ENCODE measurements at regions not wholly inside any gene's neighbourhood (a gene's known extent, or its start where the extent isn't known, plus 50 kb on each side); places are given as distances from the start of the nearest gene placed in this dataset.

DNA sequence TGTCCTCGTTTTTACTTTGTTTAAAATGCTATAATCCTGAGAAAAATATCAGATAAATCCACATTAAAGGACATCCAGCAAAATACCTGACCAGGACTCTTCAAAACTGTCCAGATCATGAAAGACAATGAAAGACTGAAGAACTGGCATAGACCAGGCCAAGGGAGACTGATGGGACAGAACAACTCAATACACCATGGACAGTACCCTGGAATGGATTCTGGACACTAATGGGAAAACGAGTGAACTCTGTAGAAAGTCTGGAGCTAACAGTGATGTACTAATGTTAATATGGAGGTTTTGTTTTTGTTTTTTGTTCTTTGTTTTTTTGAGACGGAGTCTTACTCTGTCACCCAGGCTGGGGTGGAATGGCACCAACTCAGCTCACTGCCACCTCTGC is 461.4 kb downstream of the CD83 start:
- no peak overlapping the region for H3K4me3 ChIP-seq (ENCODE audit: insufficient read depth, low read depth, low read length)
- H3K27ac ChIP-seq (ENCODE audit: insufficient read depth, low read depth, low read length, poor library complexity, severe bottlenecking): no peak overlapping the region
- H3K9me3 ChIP-seq (ENCODE audit: control insufficient read depth, low read length): no peaks in the 10 kb centered on the region
- peaks cover 3% of the 10 kb centered on the region for H3K4me1 ChIP-seq (ENCODE audit: control insufficient read depth, insufficient read depth, low read length)
- no peaks in the 10 kb centered on the region for H3K27me3 ChIP-seq (ENCODE audit: control insufficient read depth, insufficient read depth, low read length, poor library complexity, severe bottlenecking)
- H3K36me3 ChIP-seq (ENCODE audit: control insufficient read depth, insufficient read depth, low read length): no peaks in the 10 kb centered on the region
- WGBS, 2 experiments: 91 to 94% methylated on average over 3 of the region's 3 CpGs

DNA sequence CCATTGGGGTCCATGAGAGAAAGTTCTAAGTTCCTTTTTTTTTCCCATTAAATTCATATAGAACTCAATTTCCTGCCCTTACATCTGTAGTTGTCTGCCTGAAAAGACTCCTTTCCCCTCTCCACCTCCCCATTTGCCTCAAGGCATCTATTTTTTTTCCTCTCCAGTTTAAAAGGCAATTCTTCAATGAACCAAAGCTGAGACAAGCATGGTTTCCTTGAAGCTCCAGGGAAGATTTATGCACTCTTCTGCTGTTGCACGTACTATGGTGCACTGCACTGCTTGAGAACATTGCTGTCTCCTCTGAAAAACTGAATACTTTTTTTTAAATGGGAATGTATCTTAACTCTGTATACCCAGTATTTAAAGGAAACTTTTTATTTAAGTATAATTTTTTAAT is 465.2 kb downstream of the CD83 start:
- no peaks in the 10 kb centered on the region for H3K9me3 ChIP-seq (ENCODE audit: control insufficient read depth, low read length)
- H3K4me1 ChIP-seq (ENCODE audit: control insufficient read depth, insufficient read depth, low read length): no peaks in the 10 kb centered on the region
- no peaks in the 10 kb centered on the region for H3K27me3 ChIP-seq (ENCODE audit: control insufficient read depth, insufficient read depth, low read length, poor library complexity, severe bottlenecking)
- no peak overlapping the region for H3K4me3 ChIP-seq (ENCODE audit: insufficient read depth, low read depth, low read length)
- H3K36me3 ChIP-seq (ENCODE audit: control insufficient read depth, insufficient read depth, low read length): no peaks in the 10 kb centered on the region
- no peak overlapping the region for H3K27ac ChIP-seq (ENCODE audit: insufficient read depth, low read depth, low read length, poor library complexity, severe bottlenecking)
- 88 to 95% methylated on average over 1 of the region's 1 CpG for WGBS, 2 experiments

- 85% methylated on average over 9 of the region's 9 CpGs for WGBS, 2 experiments
- Histone ChIP-seq H3K9me3 (ENCODE audit: control insufficient read depth, low read length) (no peaks in the 10 kb centered on the region), H3K36me3 (ENCODE audit: control insufficient read depth, insufficient read depth, low read length) (no peaks in the 10 kb centered on the region), H3K4me1 (ENCODE audit: control insufficient read depth, insufficient read depth, low read length) (no peaks in the 10 kb centered on the region), H3K4me3 (ENCODE audit: insufficient read depth, low read depth, low read length) (no peak overlapping the region), H3K27ac (ENCODE audit: insufficient read depth, low read depth, low read length, poor library complexity, severe bottlenecking) (no peak overlapping the region), H3K27me3 (ENCODE audit: control insufficient read depth, insufficient read depth, low read length, poor library complexity, severe bottlenecking) (no peaks in the 10 kb centered on the region)
These were observed 466.3 kb downstream of the CD83 start for GRCh38 chr6:14583826-14584225.

DNA sequence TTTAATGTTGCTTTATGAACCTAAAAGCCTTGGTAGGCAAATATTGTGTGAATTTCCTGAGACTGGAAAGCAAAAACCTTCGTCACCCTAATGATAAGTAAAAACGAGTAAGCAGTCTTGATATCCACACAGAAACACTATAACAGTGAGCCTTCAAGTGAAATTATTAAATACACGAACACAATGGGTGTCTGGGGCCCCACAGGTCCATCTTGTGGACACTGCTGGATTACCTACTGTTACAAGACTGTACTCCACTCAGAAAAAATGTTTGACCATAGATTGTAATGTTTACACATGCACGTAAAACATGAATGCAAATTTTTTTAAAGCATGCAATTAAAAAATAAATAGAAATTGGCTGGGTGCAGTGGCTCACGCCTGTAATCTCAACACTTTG is 466.9 kb downstream of the CD83 start:
- Histone ChIP-seq H3K9me3 (ENCODE audit: control insufficient read depth, low read length) (no peaks in the 10 kb centered on the region), H3K27me3 (ENCODE audit: control insufficient read depth, insufficient read depth, low read length, poor library complexity, severe bottlenecking) (no peaks in the 10 kb centered on the region), H3K4me3 (ENCODE audit: insufficient read depth, low read depth, low read length) (no peak overlapping the region), H3K36me3 (ENCODE audit: control insufficient read depth, insufficient read depth, low read length) (no peaks in the 10 kb centered on the region), H3K4me1 (ENCODE audit: control insufficient read depth, insufficient read depth, low read length) (no peaks in the 10 kb centered on the region), H3K27ac (ENCODE audit: insufficient read depth, low read depth, low read length, poor library complexity, severe bottlenecking) (no peak overlapping the region)
- 92 to 93% methylated on average over 5 of the region's 5 CpGs for WGBS, 2 experiments

- 83 to 94% methylated on average over 1 of the region's 1 CpG for WGBS, 2 experiments
- Histone ChIP-seq H3K9me3 (ENCODE audit: control insufficient read depth, low read length) (no peaks in the 10 kb centered on the region), H3K27me3 (ENCODE audit: control insufficient read depth, insufficient read depth, low read length, poor library complexity, severe bottlenecking) (no peaks in the 10 kb centered on the region), H3K27ac (ENCODE audit: insufficient read depth, low read depth, low read length, poor library complexity, severe bottlenecking) (no peak overlapping the region), H3K36me3 (ENCODE audit: control insufficient read depth, insufficient read depth, low read length) (no peaks in the 10 kb centered on the region), H3K4me1 (ENCODE audit: control insufficient read depth, insufficient read depth, low read length) (no peaks in the 10 kb centered on the region), H3K4me3 (ENCODE audit: insufficient read depth, low read depth, low read length) (no peak overlapping the region)
These were observed 468.1 kb downstream of the CD83 start for GRCh38 chr6:14585689-14586088.

DNA sequence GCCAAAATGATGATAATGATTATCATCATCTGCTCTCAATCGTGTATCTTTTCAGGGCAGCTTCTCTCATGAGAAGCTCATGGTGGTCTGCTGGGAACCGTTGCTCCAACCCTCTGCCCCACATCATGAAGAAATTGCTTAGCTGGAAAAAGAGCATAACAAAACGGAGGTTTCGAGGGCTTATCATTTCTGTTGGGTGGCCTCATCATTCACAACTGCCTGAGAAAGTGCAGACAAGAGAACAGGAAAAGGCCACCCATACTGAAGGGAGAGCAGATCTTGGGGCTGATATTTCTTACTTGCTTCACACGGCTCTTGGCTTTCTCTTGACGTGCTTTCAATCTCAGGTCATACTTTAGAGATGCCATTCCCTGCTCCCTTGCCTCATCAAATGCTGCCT is 471.6 kb downstream of the CD83 start:
- Histone ChIP-seq H3K27ac (ENCODE audit: insufficient read depth, low read depth, low read length, poor library complexity, severe bottlenecking) (no peak overlapping the region), H3K4me1 (ENCODE audit: control insufficient read depth, insufficient read depth, low read length) (no peaks in the 10 kb centered on the region), H3K36me3 (ENCODE audit: control insufficient read depth, insufficient read depth, low read length) (no peaks in the 10 kb centered on the region), H3K9me3 (ENCODE audit: control insufficient read depth, low read length) (no peaks in the 10 kb centered on the region), H3K4me3 (ENCODE audit: insufficient read depth, low read depth, low read length) (no peak overlapping the region), H3K27me3 (ENCODE audit: control insufficient read depth, insufficient read depth, low read length, poor library complexity, severe bottlenecking) (no peaks in the 10 kb centered on the region)
- WGBS, 2 experiments: 83 to 85% methylated on average over 6 of the region's 6 CpGs

DNA sequence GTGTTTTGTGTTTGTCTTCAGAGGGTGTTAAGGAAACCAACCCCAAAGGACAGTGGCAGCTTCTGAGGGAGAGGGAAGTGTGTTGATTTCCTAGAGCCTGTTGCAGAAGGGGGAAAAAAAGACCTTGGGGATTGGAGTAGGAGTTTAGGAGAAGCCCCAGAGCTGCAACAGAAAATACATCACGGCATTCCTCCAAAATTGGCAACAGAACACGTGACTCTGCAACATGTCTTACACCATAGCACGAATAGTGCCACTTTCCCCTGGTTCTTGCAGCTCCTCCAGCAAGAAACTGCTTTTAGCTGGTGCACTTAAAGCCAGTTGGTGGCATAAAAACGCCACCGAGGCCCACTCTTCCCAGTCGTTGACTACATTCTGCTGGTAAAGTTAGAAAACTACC is 473.0 kb downstream of the CD83 start:
- Histone ChIP-seq H3K4me3 (ENCODE audit: insufficient read depth, low read depth, low read length) (no peak overlapping the region), H3K27me3 (ENCODE audit: control insufficient read depth, insufficient read depth, low read length, poor library complexity, severe bottlenecking) (no peaks in the 10 kb centered on the region), H3K36me3 (ENCODE audit: control insufficient read depth, insufficient read depth, low read length) (no peaks in the 10 kb centered on the region), H3K9me3 (ENCODE audit: control insufficient read depth, low read length) (no peaks in the 10 kb centered on the region), H3K4me1 (ENCODE audit: control insufficient read depth, insufficient read depth, low read length) (no peaks in the 10 kb centered on the region), H3K27ac (ENCODE audit: insufficient read depth, low read depth, low read length, poor library complexity, severe bottlenecking) (no peak overlapping the region)
- WGBS, 2 experiments: 78 to 83% methylated on average over 6 of the region's 6 CpGs

DNA sequence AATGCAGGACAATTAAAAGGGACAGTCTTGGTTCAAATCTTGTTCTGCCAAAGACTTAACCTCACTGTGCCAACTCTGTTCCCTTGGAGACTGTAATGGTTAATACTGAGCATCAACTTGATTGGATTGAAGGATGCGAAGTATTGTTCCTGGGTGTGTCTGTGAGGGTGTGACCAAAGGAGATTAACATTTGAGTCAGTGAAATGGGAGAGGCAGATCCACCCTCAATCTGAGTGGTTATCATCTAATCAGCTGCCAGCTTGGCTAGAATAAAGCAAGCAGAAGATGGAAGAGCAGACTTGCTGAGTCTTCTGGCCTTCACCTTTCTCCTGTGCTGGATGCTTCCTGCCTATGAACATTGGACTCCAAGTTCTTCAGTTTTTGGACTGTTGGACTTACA is 474.4 kb downstream of the CD83 start:
- WGBS, 2 experiments: 95 to 100% methylated on average over 1 of the region's 1 CpG
- no peak overlapping the region for H3K4me3 ChIP-seq (ENCODE audit: insufficient read depth, low read depth, low read length)

GRCh38 chr6:14593286-14593685 is 475.7 kb downstream of the CD83 start:
- H3K36me3 ChIP-seq (ENCODE audit: control insufficient read depth, insufficient read depth, low read length): no peaks in the 10 kb centered on the region
- no peak overlapping the region for H3K4me3 ChIP-seq (ENCODE audit: insufficient read depth, low read depth, low read length)
- peaks cover 3% of the 10 kb centered on the region for H3K4me1 ChIP-seq (ENCODE audit: control insufficient read depth, insufficient read depth, low read length)
- H3K27ac ChIP-seq (ENCODE audit: insufficient read depth, low read depth, low read length, poor library complexity, severe bottlenecking): no peak overlapping the region
- no peaks in the 10 kb centered on the region for H3K9me3 ChIP-seq (ENCODE audit: control insufficient read depth, low read length)
- 93 to 95% methylated on average over 4 of the region's 4 CpGs for WGBS, 2 experiments
- no peaks in the 10 kb centered on the region for H3K27me3 ChIP-seq (ENCODE audit: control insufficient read depth, insufficient read depth, low read length, poor library complexity, severe bottlenecking)

More for the DNA sequence above, 474.4 kb downstream of the CD83 start:
- H3K4me1 ChIP-seq (ENCODE audit: control insufficient read depth, insufficient read depth, low read length): no peaks in the 10 kb centered on the region
- H3K36me3 ChIP-seq (ENCODE audit: control insufficient read depth, insufficient read depth, low read length): no peaks in the 10 kb centered on the region
- no peak overlapping the region for H3K27ac ChIP-seq (ENCODE audit: insufficient read depth, low read depth, low read length, poor library complexity, severe bottlenecking)
- no peaks in the 10 kb centered on the region for H3K9me3 ChIP-seq (ENCODE audit: control insufficient read depth, low read length)
- no peaks in the 10 kb centered on the region for H3K27me3 ChIP-seq (ENCODE audit: control insufficient read depth, insufficient read depth, low read length, poor library complexity, severe bottlenecking)

GRCh38 chr6:14595751-14596150 is 478.2 kb downstream of the CD83 start:
- 100% methylated on average over 1 of the region's 2 CpGs; no CpG with 5 or more reads in 1 of the 2 experiments for WGBS, 2 experiments
- Histone ChIP-seq H3K9me3 (ENCODE audit: control insufficient read depth, low read length) (no peaks in the 10 kb centered on the region), H3K4me3 (ENCODE audit: insufficient read depth, low read depth, low read length) (no peak overlapping the region), H3K36me3 (ENCODE audit: control insufficient read depth, insufficient read depth, low read length) (no peaks in the 10 kb centered on the region), H3K27me3 (ENCODE audit: control insufficient read depth, insufficient read depth, low read length, poor library complexity, severe bottlenecking) (no peaks in the 10 kb centered on the region), H3K4me1 (ENCODE audit: control insufficient read depth, insufficient read depth, low read length) (peaks cover 5% of the 10 kb centered on the region), H3K27ac (ENCODE audit: insufficient read depth, low read depth, low read length, poor library complexity, severe bottlenecking) (no peak overlapping the region)

GRCh38 chr6:14596410-14596809 is 478.8 kb downstream of the CD83 start:
- H3K4me1 ChIP-seq (ENCODE audit: control insufficient read depth, insufficient read depth, low read length): peaks cover 5% of the 10 kb centered on the region
- H3K9me3 ChIP-seq (ENCODE audit: control insufficient read depth, low read length): no peaks in the 10 kb centered on the region
- H3K4me3 ChIP-seq (ENCODE audit: insufficient read depth, low read depth, low read length): no peak overlapping the region
- H3K27me3 ChIP-seq (ENCODE audit: control insufficient read depth, insufficient read depth, low read length, poor library complexity, severe bottlenecking): no peaks in the 10 kb centered on the region
- 62 to 65% methylated on average over 4 of the region's 4 CpGs for WGBS, 2 experiments
- H3K36me3 ChIP-seq (ENCODE audit: control insufficient read depth, insufficient read depth, low read length): no peaks in the 10 kb centered on the region
- H3K27ac ChIP-seq (ENCODE audit: insufficient read depth, low read depth, low read length, poor library complexity, severe bottlenecking): no peak overlapping the region
